RCC 7860 (cell line): ENCODE measurements at regions not wholly inside any gene's neighbourhood (a gene's known extent, or its start where the extent isn't known, plus 50 kb on each side); places are given as distances from the start of the nearest gene placed in this dataset.
"Not testable (repeated sequence)": the region's sequence is repeated elsewhere in the genome, so short reads cannot be mapped to it uniquely, and the experiment has no call there.

Experiments
- DNase-seq: peaks from one replicate; pipeline ENCODE4 v3.0.0-alpha.2; 2015; ENCODE audit warnings: low spot score
- FAIRE-seq: peaks from 2 replicates; lab custom pipeline; 2012; peaks lifted over from hg19 to GRCh38; lab: Jason Lieb, UNC

GRCh38 chr1:198809247-198809646 lies 170.4 kb downstream of the PTPRC start:
- DNase-seq, result no peak
- no peak for FAIRE-seq

GRCh38 chr1:198811449-198811848 lies 172.6 kb downstream of the PTPRC start:
- DNase-seq, result no peak
- no peak for FAIRE-seq

GRCh38 chr1:198823626-198824025 lies 184.8 kb downstream of the PTPRC start:
- DNase-seq, result no peak
- no peak for FAIRE-seq

GRCh38 chr1:198825254-198825653 lies 186.4 kb downstream of the PTPRC start:
- DNase-seq (no peak), FAIRE-seq (no peak)

- no peak for FAIRE-seq
- no peak for DNase-seq
Measured at GRCh38 chr1:198829356-198829755, 190.5 kb downstream of the PTPRC start.

GRCh38 chr1:198829944-198830343 lies 191.1 kb downstream of the PTPRC start:
- no peak for FAIRE-seq
- no peak for DNase-seq

- no peak for DNase-seq
- no peak for FAIRE-seq
Measured at GRCh38 chr1:198830412-198830811, 191.6 kb downstream of the PTPRC start.

GRCh38 chr1:198833706-198834503 lies 195.1 kb downstream of the PTPRC start:
- DNase-seq (no peak), FAIRE-seq (no peak)

- FAIRE-seq, result no peak
Measured at GRCh38 chr1:198837278-198838021, 198.6 kb downstream of the PTPRC start.

GRCh38 chr1:198838022-198838342 lies 199.1 kb downstream of the PTPRC start:
- no peak for FAIRE-seq
- no peak for DNase-seq

More at GRCh38 chr1:198837278-198838021, 198.6 kb downstream of the PTPRC start:
- DNase-seq, result no peak

- FAIRE-seq, result no peak
- no peak for DNase-seq
Measured at GRCh38 chr1:198841477-198841876, 202.6 kb downstream of the PTPRC start.

GRCh38 chr1:198842686-198843085 lies 203.8 kb downstream of the PTPRC start:
- FAIRE-seq (no peak), DNase-seq (no peak)

GRCh38 chr1:198845271-198845670 lies 206.4 kb downstream of the PTPRC start:
- FAIRE-seq, result no peak
- DNase-seq, result no peak

GRCh38 chr1:198845851-198846250 lies 207.0 kb downstream of the PTPRC start:
- peak; percentile 42 for DNase-seq
- FAIRE-seq, result no peak

GRCh38 chr1:198846556-198846955 lies 207.7 kb downstream of the PTPRC start:
- FAIRE-seq (no peak), DNase-seq (no peak)

- FAIRE-seq (no peak), DNase-seq (no peak)
Measured at GRCh38 chr1:198848206-198848605, 209.4 kb downstream of the PTPRC start.

- DNase-seq (no peak), FAIRE-seq (no peak)
Measured at GRCh38 chr1:198848649-198849048, 209.8 kb downstream of the PTPRC start.

GRCh38 chr1:198849093-198849492 lies 210.3 kb downstream of the PTPRC start:
- no peak for FAIRE-seq
- DNase-seq, result no peak

- FAIRE-seq (no peak), DNase-seq (no peak)
Measured at GRCh38 chr1:198850196-198850595, 211.4 kb downstream of the PTPRC start.

- FAIRE-seq, DNase-seq: not testable (repeated sequence)
Measured at GRCh38 chr1:198850966-198851365, 212.1 kb downstream of the PTPRC start.

GRCh38 chr1:198856601-198857000 lies 217.8 kb downstream of the PTPRC start:
- no peak for DNase-seq
- FAIRE-seq, result no peak

- FAIRE-seq (peak; percentile 81), DNase-seq (no peak)
Measured at GRCh38 chr1:198858033-198858432, 219.2 kb downstream of the PTPRC start.
